Activated T-cell treated with anti-CD3 and anti-CD28 coated beads, Interleukin-2, amount 50 U/mL, for 72 hours (primary cell): ENCODE measurements at regions not wholly inside any gene's neighbourhood (a gene's known extent, or its start where the extent isn't known, plus 50 kb on each side); places are given as distances from the start of the nearest gene placed in this dataset.

ENCODE experiments used
- ATAC-seq, 2 donors: fragments of 150-1000 bp; cut with Tn5 transposase; replicated peaks in 1 of 2; 2 replicates each; pipeline ENCODE4 v1.10.0; 2021; ENCODE audit warnings: moderate library complexity in 2 of 2, mild to moderate bottlenecking in 1 of 2
- DNase-seq, 2 donors: peaks; one replicate each; pipeline ENCODE4 v3.0.0; 2021 to 2022; ENCODE audit warnings: mixed read lengths in 1 of 2
- H3K27ac Mint-ChIP-seq: one replicate; pipeline ENCODE4 v1.8.0; 2022; ENCODE audit warnings: mild to moderate bottlenecking, moderate library complexity, mixed read lengths
- H3K27me3 Mint-ChIP-seq: one replicate; pipeline ENCODE4 v1.8.0; 2022; ENCODE audit warnings: low read depth, mixed read lengths
- H3K36me3 Mint-ChIP-seq, 2 donors: one replicate each; pipeline ENCODE4 v1.8.0; 2022; ENCODE audit warnings: mixed read lengths in 2 of 2, mild to moderate bottlenecking in 1 of 2; ENCODE audit not compliant: insufficient read depth in 2 of 2
- H3K4me1 Mint-ChIP-seq: one replicate; pipeline ENCODE4 v1.8.0; 2022; ENCODE audit warnings: low read depth, mixed read lengths
- H3K4me3 Mint-ChIP-seq, 2 donors: one replicate each; pipeline ENCODE4 v1.8.0; 2022; ENCODE audit warnings: mild to moderate bottlenecking in 2 of 2, mixed read lengths in 2 of 2, moderate library complexity in 2 of 2
- H3K9me3 Mint-ChIP-seq, 2 donors: one replicate each; pipeline ENCODE4 v1.8.0; 2022; ENCODE audit warnings: mixed read lengths in 2 of 2

DNA sequence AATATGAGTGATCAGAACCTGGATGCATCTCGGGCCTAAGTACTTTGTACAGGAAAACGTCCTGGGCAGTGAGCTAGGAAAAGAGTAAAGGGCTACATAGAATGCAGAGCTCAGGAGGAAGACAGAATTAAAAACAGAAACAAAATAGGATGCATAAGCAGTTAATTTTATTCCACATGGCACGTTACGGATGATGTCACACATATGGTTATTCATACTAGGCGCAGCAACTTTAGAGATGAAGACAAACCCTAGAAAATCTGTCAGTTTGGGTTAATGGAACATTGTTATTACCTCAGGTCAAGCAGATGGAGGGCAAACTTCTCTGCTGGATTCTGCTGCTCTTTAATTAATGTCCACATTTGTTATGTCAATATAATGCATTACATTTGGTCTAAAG, 445.4 kb downstream of the ANXA1 start:
- ATAC-seq: no peak
- peaks cover 3 to 4% of the 10 kb centered on the region in 2 donors for H3K9me3 Mint-ChIP-seq
- H3K36me3 Mint-ChIP-seq: no peaks in the 10 kb centered on the region
- no peaks in the 10 kb centered on the region for H3K4me1 Mint-ChIP-seq
- no peak overlapping the region for H3K4me3 Mint-ChIP-seq
- H3K27ac Mint-ChIP-seq: no peak overlapping the region
- H3K27me3 Mint-ChIP-seq: no peaks in the 10 kb centered on the region
- DNase-seq: no peak

DNA sequence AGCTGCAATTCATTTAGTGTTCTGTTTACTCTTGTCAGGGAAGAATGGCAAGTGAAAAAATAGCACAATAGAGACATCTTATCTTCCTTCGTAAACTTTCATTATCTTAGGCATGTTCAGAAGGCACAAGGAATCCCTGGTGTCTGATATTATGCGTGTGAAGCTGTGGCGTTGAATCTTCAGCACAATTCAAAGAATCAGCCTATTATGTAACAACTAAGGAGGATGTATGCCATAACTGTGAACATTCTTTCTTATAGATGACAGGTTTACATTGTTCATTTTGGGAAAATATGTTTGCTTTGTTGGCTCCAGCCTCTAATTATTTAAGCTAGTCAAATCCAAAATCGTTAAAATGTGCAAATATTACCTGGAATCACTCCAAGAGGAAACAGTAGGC, 446.1 kb downstream of the ANXA1 start:
- DNase-seq (no peak), ATAC-seq (no peak)
- no peak overlapping the region for H3K4me3 Mint-ChIP-seq
- no peak overlapping the region for H3K27ac Mint-ChIP-seq
- peaks cover 3 to 4% of the 10 kb centered on the region in 2 donors for H3K9me3 Mint-ChIP-seq
- H3K36me3 Mint-ChIP-seq: no peaks in the 10 kb centered on the region
- H3K4me1 Mint-ChIP-seq: no peaks in the 10 kb centered on the region
- H3K27me3 Mint-ChIP-seq: no peaks in the 10 kb centered on the region

DNA sequence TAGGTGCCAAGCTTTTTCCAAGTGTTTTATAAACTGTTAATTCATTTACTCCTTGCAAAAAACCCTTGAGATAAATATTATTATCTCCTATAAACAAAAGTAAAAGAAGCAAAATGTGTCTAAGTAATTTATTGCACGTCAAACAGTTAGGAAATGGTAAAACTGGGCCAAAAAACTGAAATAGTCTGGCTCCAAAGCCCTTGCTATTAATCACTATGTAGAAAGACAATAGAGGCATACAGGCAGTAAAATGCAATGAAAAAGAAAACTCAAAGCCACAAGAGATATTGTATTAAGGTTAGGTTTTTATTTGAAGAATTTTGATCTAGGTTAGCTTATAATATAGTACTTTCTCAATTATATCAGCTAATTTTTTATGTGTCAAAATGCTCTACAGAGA, 457.7 kb downstream of the ANXA1 start:
- Mint-ChIP-seq H3K27me3 (no peaks in the 10 kb centered on the region), H3K27ac (no peak overlapping the region), H3K9me3 (peaks cover 1% of the 10 kb centered on the region in 2 donors), H3K4me1 (no peaks in the 10 kb centered on the region), H3K4me3 (no peak overlapping the region), H3K36me3 (no peaks in the 10 kb centered on the region)
- DNase-seq (no peak), ATAC-seq (no peak)

DNA sequence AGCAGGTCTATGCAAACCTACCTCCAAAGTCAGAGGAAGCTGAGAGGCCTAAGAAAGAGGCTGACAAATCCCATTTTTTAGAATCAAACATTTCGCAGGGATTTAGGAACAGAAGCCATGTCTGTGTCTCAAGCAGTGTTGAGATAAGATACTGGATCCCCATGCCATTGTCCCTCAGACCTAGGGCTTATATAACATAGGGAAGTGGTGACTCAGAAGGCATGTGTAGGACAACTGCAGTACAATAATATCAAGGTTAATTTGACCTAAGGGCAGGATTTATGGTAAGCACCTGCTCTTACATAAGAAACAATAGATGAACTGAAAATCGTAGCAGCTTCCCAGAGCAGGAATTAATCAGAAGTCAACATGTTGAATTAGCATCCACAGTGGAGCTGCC, 459.4 kb downstream of the ANXA1 start:
- H3K4me3 Mint-ChIP-seq: no peak overlapping the region
- H3K4me1 Mint-ChIP-seq: no peaks in the 10 kb centered on the region
- ATAC-seq (no peak), DNase-seq (no peak)
- no peak overlapping the region for H3K27ac Mint-ChIP-seq
- H3K36me3 Mint-ChIP-seq: no peaks in the 10 kb centered on the region
- H3K27me3 Mint-ChIP-seq: no peaks in the 10 kb centered on the region
- peaks cover 1% of the 10 kb centered on the region in 2 donors for H3K9me3 Mint-ChIP-seq

DNA sequence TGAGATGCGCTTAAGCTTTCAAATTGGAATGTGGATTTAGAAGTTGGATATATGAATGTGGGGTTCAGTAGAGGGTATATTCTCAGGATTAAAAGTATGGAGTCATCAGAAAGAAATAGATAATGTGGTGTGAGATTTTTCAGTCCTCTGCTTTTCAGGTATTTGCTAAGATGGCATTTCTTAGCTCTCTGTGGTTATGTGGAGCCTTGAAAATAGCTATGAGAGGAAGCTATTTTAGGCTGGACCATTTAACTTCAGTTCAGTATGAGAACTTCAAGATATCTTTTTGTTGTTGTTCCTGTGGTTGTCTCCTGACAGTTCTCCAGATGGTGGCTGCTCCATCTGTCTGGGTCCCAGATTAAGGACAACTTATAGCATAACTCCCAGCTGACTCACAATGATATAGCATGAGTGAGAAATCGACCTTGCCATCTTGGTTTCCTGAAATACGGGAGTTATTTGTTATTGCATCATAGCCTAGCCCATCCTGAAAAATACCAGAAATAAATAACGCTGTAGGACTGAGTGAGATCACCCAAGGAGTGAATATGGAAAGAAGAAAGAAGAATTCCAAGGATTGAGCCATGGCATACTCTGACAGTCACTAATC, 461.5 kb downstream of the ANXA1 start:
- H3K4me3 Mint-ChIP-seq: no peak overlapping the region
- no peaks in the 10 kb centered on the region for H3K4me1 Mint-ChIP-seq
- no peak for ATAC-seq
- H3K36me3 Mint-ChIP-seq: no peaks in the 10 kb centered on the region
- H3K9me3 Mint-ChIP-seq: peaks cover 1 to 3% of the 10 kb centered on the region in 2 donors
- no peaks in the 10 kb centered on the region for H3K27me3 Mint-ChIP-seq
- H3K27ac Mint-ChIP-seq: no peak overlapping the region
- no peak for DNase-seq

DNA sequence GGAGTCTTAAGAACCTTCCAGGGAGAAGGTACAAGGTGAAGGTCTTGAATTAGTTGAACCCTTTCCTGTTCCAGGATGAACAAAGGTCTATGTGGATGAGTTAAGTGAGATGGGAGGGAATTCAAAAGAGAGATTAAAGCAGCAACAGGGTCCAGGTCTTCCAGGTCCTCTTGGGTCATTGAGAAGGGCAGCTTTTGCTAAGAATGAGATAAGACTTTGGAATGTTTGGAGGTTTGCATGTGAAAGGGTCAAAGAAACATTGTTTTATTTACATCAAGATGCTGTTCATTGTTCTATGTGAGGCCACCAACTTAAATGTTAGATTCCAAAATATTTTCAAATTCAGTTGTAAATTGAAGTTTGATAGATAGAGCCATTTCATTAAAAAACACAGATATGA, 463.9 kb downstream of the ANXA1 start:
- no peaks in the 10 kb centered on the region for H3K4me1 Mint-ChIP-seq
- no peaks in the 10 kb centered on the region for H3K36me3 Mint-ChIP-seq
- no peak for DNase-seq
- no peaks in the 10 kb centered on the region for H3K27me3 Mint-ChIP-seq
- H3K9me3 Mint-ChIP-seq: peaks cover 3 to 5% of the 10 kb centered on the region in 2 donors
- no peak overlapping the region for H3K27ac Mint-ChIP-seq
- no peak overlapping the region for H3K4me3 Mint-ChIP-seq
- ATAC-seq: no peak

DNA sequence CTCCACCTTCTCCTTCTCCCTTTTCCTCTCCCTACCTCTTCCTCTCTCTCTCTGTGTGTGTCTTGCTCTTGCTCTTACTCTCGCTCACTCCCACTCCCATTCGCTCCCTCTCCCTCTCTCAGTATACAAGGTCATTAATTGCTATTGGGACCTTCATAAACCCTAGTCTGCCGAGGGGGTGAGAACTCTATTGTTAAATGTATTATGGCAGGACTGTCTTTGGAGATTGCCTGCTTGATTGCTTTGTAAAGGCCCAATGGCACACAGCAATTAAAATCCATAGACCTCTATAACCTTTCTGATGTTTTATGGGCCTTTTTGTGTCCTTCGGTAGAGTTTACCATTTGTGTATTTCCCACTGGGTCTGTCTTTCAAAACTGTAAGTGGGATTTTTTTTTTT, 465.9 kb downstream of the ANXA1 start:
- no peaks in the 10 kb centered on the region for H3K4me1 Mint-ChIP-seq
- no peak overlapping the region for H3K4me3 Mint-ChIP-seq
- no peaks in the 10 kb centered on the region for H3K27me3 Mint-ChIP-seq
- peaks cover 1 to 6% of the 10 kb centered on the region in 2 donors for H3K9me3 Mint-ChIP-seq
- no peaks in the 10 kb centered on the region for H3K36me3 Mint-ChIP-seq
- no peak overlapping the region for H3K27ac Mint-ChIP-seq
- DNase-seq (no peak), ATAC-seq (no peak)

DNA sequence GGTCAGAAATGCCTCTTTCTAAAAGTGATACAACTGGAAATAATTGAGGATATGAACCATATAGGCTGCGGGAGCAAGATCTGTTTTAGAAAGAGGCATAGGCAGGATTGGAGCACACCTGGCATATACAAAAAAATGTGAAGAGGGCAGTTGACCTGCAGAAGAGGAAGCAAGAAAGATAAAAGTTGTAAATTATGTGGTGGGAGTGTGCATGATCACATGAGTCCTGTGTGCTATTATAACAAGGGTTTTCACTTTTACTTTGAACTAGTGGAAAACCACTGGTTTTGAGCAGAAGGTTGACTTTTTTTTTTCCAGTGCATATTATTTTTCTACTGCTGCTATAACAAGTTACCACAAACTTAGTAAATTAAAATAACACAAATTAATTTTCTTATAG, 489.3 kb downstream of the ANXA1 start:
- Mint-ChIP-seq H3K27me3 (no peaks in the 10 kb centered on the region), H3K4me1 (no peaks in the 10 kb centered on the region), H3K27ac (no peak overlapping the region), H3K4me3 (no peak overlapping the region), H3K9me3 (peaks cover 2 to 3% of the 10 kb centered on the region in 2 donors), H3K36me3 (no peaks in the 10 kb centered on the region)
- no peak for DNase-seq
- no peak for ATAC-seq

DNA sequence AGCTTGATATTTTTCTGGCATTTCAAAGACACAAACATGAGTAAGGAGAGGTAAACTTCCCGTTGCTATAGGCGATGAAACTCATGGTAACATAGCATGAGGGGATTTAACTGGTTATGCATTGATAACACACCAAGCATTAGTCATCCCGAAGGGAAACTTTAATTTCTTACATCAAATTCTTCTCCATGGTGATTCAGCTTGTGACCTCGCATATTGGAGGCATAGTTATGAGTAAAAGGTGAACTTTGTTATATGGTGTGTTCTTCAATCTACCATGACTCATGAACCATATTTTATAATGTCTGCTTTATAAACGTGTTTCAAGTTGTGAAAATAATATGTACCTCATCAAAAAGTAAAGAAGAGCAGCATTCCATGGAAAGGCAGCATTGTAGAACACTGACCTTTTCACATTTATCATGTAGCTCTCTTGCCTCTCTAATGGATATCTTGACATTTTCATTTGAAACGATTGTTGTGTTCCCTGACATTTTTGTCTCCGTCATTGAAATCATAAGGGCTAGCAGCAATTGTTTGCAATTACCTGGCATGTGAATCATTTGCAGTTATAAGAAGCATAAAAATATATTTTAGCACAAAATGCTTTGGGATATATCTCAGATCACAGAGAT, 491.8 kb downstream of the ANXA1 start:
- no peaks in the 10 kb centered on the region for H3K4me1 Mint-ChIP-seq
- no peaks in the 10 kb centered on the region for H3K27me3 Mint-ChIP-seq
- no peak overlapping the region for H3K4me3 Mint-ChIP-seq
- no peak for DNase-seq
- H3K9me3 Mint-ChIP-seq: peaks cover 0 to 7% of the 10 kb centered on the region in 2 donors
- peak; percentile 22 to 47 for ATAC-seq
- H3K36me3 Mint-ChIP-seq: no peaks in the 10 kb centered on the region
- no peak overlapping the region for H3K27ac Mint-ChIP-seq

DNA sequence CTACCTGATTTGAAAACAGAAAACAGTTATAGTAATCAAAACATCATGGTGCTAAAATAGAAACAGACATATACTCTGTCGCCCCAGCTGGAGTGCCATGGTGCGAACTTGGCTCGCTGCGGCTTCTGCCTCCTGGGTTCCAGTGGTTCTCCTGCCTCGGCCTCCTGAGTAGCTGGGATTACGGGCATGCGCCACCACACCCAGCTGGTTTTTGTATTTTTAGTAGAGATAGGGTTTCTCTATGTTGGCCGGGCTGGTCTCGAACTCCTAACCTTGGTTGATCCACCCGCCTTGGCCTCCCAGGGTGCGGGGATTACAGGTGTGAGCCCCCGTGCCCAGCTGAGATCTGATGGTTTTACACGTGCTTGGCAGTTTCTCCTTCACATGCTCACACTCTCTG, 495.9 kb downstream of the ANXA1 start:
- no peak overlapping the region for H3K27ac Mint-ChIP-seq
- H3K36me3 Mint-ChIP-seq: no peaks in the 10 kb centered on the region
- H3K4me1 Mint-ChIP-seq: no peaks in the 10 kb centered on the region
- DNase-seq (no peak), ATAC-seq (no peak)
- H3K27me3 Mint-ChIP-seq: no peaks in the 10 kb centered on the region
- H3K9me3 Mint-ChIP-seq: peaks cover 5 to 9% of the 10 kb centered on the region in 2 donors
- no peak overlapping the region for H3K4me3 Mint-ChIP-seq

DNA sequence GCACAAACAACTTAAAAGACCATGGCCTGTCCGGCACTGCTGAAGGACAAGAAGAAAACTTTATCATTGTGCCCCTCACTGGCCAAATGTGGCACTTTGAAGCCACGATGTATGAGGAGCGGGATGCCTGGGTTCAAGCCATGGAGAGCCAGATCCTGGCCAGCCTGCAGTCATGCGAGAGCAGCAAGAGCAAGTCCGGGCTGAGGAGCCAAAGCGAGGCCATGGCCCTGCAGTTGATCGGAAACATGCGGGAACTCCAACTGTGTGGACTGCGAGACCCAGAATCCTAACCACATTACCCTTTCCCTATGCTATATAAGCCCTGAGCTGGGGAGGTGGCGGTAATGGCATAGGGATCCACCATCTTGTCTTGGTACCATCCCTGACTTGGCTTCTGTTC, 497.9 kb downstream of the ANXA1 start:
- DNase-seq (no peak), ATAC-seq (no peak)
- H3K9me3 Mint-ChIP-seq: peaks cover 8 to 9% of the 10 kb centered on the region in 2 donors
- no peak overlapping the region for H3K27ac Mint-ChIP-seq
- no peaks in the 10 kb centered on the region for H3K36me3 Mint-ChIP-seq
- no peaks in the 10 kb centered on the region for H3K4me1 Mint-ChIP-seq
- no peak overlapping the region for H3K4me3 Mint-ChIP-seq
- H3K27me3 Mint-ChIP-seq: no peaks in the 10 kb centered on the region

DNA sequence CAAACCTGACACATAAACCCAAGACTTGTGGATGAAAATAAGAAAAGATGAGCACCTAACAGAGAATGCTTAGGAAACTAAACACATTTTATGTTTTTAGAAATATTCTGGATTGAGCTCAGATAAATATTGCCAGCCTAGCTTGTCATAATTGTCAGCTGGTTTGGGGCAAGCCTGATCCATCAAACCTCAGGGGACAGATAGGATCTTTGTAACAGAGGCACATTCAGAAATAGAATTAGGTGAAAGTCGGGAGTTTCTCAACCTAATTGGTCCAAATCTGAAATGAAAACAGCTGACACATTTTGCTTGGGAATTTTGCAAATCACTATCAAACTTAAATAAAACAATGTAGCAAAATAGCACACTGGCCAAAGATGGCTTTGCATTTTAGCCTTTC, 503.7 kb downstream of the ANXA1 start:
- Mint-ChIP-seq H3K4me3 (no peak overlapping the region), H3K4me1 (no peaks in the 10 kb centered on the region), H3K36me3 (no peaks in the 10 kb centered on the region), H3K27ac (no peak overlapping the region), H3K9me3 (peaks cover 0 to 5% of the 10 kb centered on the region in 2 donors), H3K27me3 (no peaks in the 10 kb centered on the region)
- DNase-seq (no peak), ATAC-seq (no peak)

DNA sequence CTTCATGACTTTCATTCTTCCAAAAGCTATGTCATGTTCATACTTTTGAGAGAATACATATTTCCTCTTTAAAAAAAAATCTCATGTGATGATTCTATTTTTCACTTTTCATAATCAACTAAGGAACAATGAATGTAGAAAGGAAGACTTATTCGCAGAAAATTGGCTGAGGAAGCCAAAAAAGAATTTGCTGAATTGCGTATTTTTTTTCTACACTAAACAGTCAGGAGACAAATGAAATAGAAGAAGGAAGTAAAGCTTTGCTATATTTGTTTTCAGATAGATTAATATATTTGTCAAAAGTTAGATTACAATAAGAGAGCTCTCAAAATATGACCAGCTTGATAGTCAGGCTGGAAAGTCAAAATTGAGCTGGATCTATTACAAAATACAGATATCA, 504.2 kb downstream of the ANXA1 start:
- ATAC-seq (no peak), DNase-seq (no peak)
- Mint-ChIP-seq H3K27me3 (no peaks in the 10 kb centered on the region), H3K9me3 (peaks cover 0 to 4% of the 10 kb centered on the region in 2 donors), H3K36me3 (no peaks in the 10 kb centered on the region), H3K4me1 (no peaks in the 10 kb centered on the region), H3K4me3 (no peak overlapping the region), H3K27ac (no peak overlapping the region)

DNA sequence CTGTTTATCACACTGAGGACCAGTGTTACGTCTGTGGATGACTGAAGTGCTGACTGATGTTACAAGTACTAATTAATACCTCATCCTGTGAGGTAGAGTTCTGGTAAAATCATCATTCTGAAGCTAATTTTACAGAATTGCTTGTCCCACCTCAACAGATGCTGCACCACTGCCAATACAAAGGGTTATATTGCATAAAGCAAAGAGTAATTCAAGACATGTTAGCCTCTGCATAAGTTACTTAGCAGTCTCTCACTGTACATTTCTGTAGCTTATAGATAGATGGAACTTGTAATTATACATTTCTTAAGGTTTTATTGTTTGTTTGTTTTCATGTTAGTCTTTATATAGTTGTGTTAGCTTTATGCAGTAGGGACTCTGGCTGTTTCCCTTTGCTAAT, 513.6 kb downstream of the ANXA1 start:
- DNase-seq (no peak), ATAC-seq (no peak)
- Mint-ChIP-seq H3K4me1 (no peaks in the 10 kb centered on the region), H3K36me3 (no peaks in the 10 kb centered on the region), H3K4me3 (no peak overlapping the region), H3K27me3 (no peaks in the 10 kb centered on the region), H3K9me3 (no peaks in the 10 kb centered on the region), H3K27ac (no peak overlapping the region)
